Sigmoid colon (tissue), 4 donors: ENCODE measurements at regions not wholly inside any gene's neighbourhood (a gene's known extent, or its start where the extent isn't known, plus 50 kb on each side); places are given as distances from the start of the nearest gene placed in this dataset.
"Not testable (repeated sequence)": the region's sequence is repeated elsewhere in the genome, so short reads cannot be mapped to it uniquely, and the experiment has no call there.

Experiments used
- CTCF ChIP-seq, 4 experiments: fragments of 450-650 bp in 3 of 4; fragments of 200-600 bp in 1 of 4; IDR thresholded peaks; one replicate each; pipeline ENCODE4 v1.5.1; 2016 to 2019; ENCODE audit warnings: antibody characterized with exemption in 4 of 4, mild to moderate bottlenecking in 3 of 4, moderate library complexity in 2 of 4
- EP300 ChIP-seq, 4 donors: sonication (generic); formaldehyde crosslinking; IDR thresholded peaks; one replicate each; pipeline ENCODE4 v1.6.1; 2017; ENCODE audit warnings: antibody characterized with exemption in 4 of 4
- POLR2A ChIP-seq, 2 donors: fragments of 450-650 bp; IDR thresholded peaks; one replicate each; pipeline ENCODE4 v1.6.1; 2016; ENCODE audit warnings: antibody characterized with exemption in 2 of 2, mild to moderate bottlenecking in 2 of 2, moderate library complexity in 2 of 2
- POLR2AphosphoS5 ChIP-seq, 4 donors: sonication (generic); formaldehyde crosslinking; IDR thresholded peaks; one replicate each; pipeline ENCODE4 v1.6.1; 2017; ENCODE audit warnings: antibody characterized with exemption in 4 of 4

GRCh38 chr17:16836315-16836915 is 135.5 kb downstream of the TNFRSF13B start:
- not testable (repeated sequence) for TF ChIP-seq CTCF, POLR2A, EP300, POLR2AphosphoS5 (IDR thresholded peaks at IDR 0.05)
